Endodermal cell (in vitro differentiated cells): ENCODE measurements at regions not wholly inside any gene's neighbourhood (a gene's known extent, or its start where the extent isn't known, plus 50 kb on each side); places are given as distances from the start of the nearest gene placed in this dataset.

Experiments used
- DNase-seq: peaks from one replicate; pipeline ENCODE4 v3.0.0-alpha.2; 2017
- H3K27ac ChIP-seq: 2 replicates; pipeline ENCODE4 v1.5.1; 2013; ENCODE audit warnings: mild to moderate bottlenecking, low read depth, low read length, moderate library complexity
- H3K27me3 ChIP-seq: 2 replicates; pipeline ENCODE4 v1.6.1; 2013; ENCODE audit warnings: mild to moderate bottlenecking, low read length, moderate library complexity; ENCODE audit not compliant: insufficient read depth, control insufficient read depth, poor library complexity, severe bottlenecking
- H3K36me3 ChIP-seq: 2 replicates; pipeline ENCODE4 v1.7.0; 2013; ENCODE audit warnings: mild to moderate bottlenecking, low read length, moderate library complexity; ENCODE audit not compliant: control insufficient read depth, insufficient read depth
- H3K4me1 ChIP-seq: one replicate; pipeline ENCODE4 v1.7.0; 2013; ENCODE audit warnings: low read length; ENCODE audit not compliant: control insufficient read depth, insufficient read depth
- H3K4me3 ChIP-seq: 2 replicates; pipeline ENCODE4 v1.5.1; 2013; ENCODE audit warnings: mild to moderate bottlenecking, low read length, moderate library complexity
- H3K9ac ChIP-seq: 2 replicates; pipeline ENCODE4 v1.6.1; 2013; ENCODE audit warnings: mild to moderate bottlenecking, low read length, moderate library complexity; ENCODE audit not compliant: poor library complexity, severe bottlenecking; ENCODE audit errors: extremely low read depth
- H3K9me3 ChIP-seq: 2 replicates; pipeline ENCODE4 v1.6.1; 2013; ENCODE audit warnings: mild to moderate bottlenecking, low read length, moderate library complexity; ENCODE audit not compliant: control insufficient read depth
- H3K27ac Mint-ChIP-seq: 2 replicates; pipeline ENCODE4 v1.8.0; 2020; ENCODE audit warnings: mixed read lengths
- H3K27me3 Mint-ChIP-seq: 2 replicates; pipeline ENCODE4 v1.8.0; 2021; ENCODE audit warnings: mild to moderate bottlenecking, mixed read lengths; ENCODE audit not compliant: insufficient read depth
- H3K36me3 Mint-ChIP-seq: 2 replicates; pipeline ENCODE4 v1.8.0; 2020; ENCODE audit warnings: low read depth, mixed read lengths
- H3K4me1 Mint-ChIP-seq: 2 replicates; pipeline ENCODE4 v1.8.0; 2020; ENCODE audit warnings: mixed read lengths
- H3K4me3 Mint-ChIP-seq: 2 replicates; pipeline ENCODE4 v1.8.0; 2020; ENCODE audit warnings: mild to moderate bottlenecking, moderate library complexity, mixed read lengths
- H3K9me3 Mint-ChIP-seq: 2 replicates; pipeline ENCODE4 v1.8.0; 2020; ENCODE audit warnings: mild to moderate bottlenecking, mixed read lengths
- CTCF ChIP-seq: fragments of 200-600 bp; sonication (generic); conservative IDR thresholded peaks from 2 replicates; pipeline ENCODE4 v1.5.0; 2021; ENCODE audit warnings: antibody characterized with exemption, mild to moderate bottlenecking
- WGBS, 2 experiments: methylation state at CpG; one replicate each; pipeline versions ENCODE4 v1.1.5 to v1.1.7; 2013; ENCODE audit warnings: missing lambda C conversion rate in 2 of 2, mixed read lengths in 1 of 2; ENCODE audit not compliant: insufficient coverage in 1 of 2, insufficient read length in 1 of 2; 5-methylcytosine and 5-hydroxymethylcytosine counted together

- 82 to 100% methylated on average over 1 to 2 of the region's 2 CpGs for WGBS, 2 experiments
- Histone ChIP-seq H3K9ac (no peak overlapping the region), H3K9me3 (peaks cover 19% of the 10 kb centered on the region), H3K27me3 (peaks cover 6% of the 10 kb centered on the region), H3K36me3 (no peaks in the 10 kb centered on the region), H3K27ac (no peak overlapping the region), H3K4me3 (no peak overlapping the region), H3K4me1 (peaks cover 9% of the 10 kb centered on the region)
- peaks cover 25% of the 10 kb centered on the region for H3K9me3 Mint-ChIP-seq
- H3K36me3 Mint-ChIP-seq, result no peaks in the 10 kb centered on the region
- no peak overlapping the region for H3K27ac Mint-ChIP-seq
- H3K4me1 Mint-ChIP-seq, result peaks cover 35% of the 10 kb centered on the region
- peaks cover 63% of the 10 kb centered on the region for H3K27me3 Mint-ChIP-seq
- TF ChIP-seq CTCF, result no peak
- no peak for DNase-seq
- H3K4me3 Mint-ChIP-seq, result no peak overlapping the region
Measured at GRCh38 chr12:115511305-115511704, 766.2 kb downstream of the MED13L start.

GRCh38 chr12:115508990-115509389 lies 768.5 kb downstream of the MED13L start:
- no peak for DNase-seq
- H3K36me3 ChIP-seq, result no peaks in the 10 kb centered on the region
- Mint-ChIP-seq H3K36me3 (no peaks in the 10 kb centered on the region), H3K27me3 (peaks cover 62% of the 10 kb centered on the region), H3K27ac (no peak overlapping the region), H3K4me1 (peaks cover 35% of the 10 kb centered on the region), H3K4me3 (no peak overlapping the region), H3K9me3 (peaks cover 13% of the 10 kb centered on the region)
- WGBS, 2 experiments, result 99 to 100% methylated on average over 4 of the region's 4 CpGs
- peaks cover 6% of the 10 kb centered on the region for H3K27me3 ChIP-seq
- H3K4me3 ChIP-seq, result no peak overlapping the region
- no peak for TF ChIP-seq CTCF
- no peak overlapping the region for H3K9ac ChIP-seq
- H3K4me1 ChIP-seq, result peaks cover 9% of the 10 kb centered on the region
- H3K9me3 ChIP-seq, result peaks cover 15% of the 10 kb centered on the region
- H3K27ac ChIP-seq, result no peak overlapping the region

- DNase-seq, result peak; percentile 98
- peaks cover 7% of the 10 kb centered on the region for H3K9me3 Mint-ChIP-seq
- peak overlapping the region; percentile 91 for H3K27ac Mint-ChIP-seq
- Histone ChIP-seq H3K9me3 (peaks cover 6% of the 10 kb centered on the region), H3K36me3 (no peaks in the 10 kb centered on the region), H3K9ac (no peak overlapping the region), H3K27ac (peak overlapping the region; percentile 93), H3K4me1 (peaks cover 9% of the 10 kb centered on the region), H3K27me3 (peaks cover 6% of the 10 kb centered on the region), H3K4me3 (peak overlapping the region; percentile 25)
- no peaks in the 10 kb centered on the region for H3K36me3 Mint-ChIP-seq
- no peak for TF ChIP-seq CTCF
- 0 to 3% methylated on average over 6 to 10 of the region's 10 CpGs for WGBS, 2 experiments
- peaks cover 35% of the 10 kb centered on the region for H3K4me1 Mint-ChIP-seq
- H3K4me3 Mint-ChIP-seq, result peak overlapping the region; percentile 21
- H3K27me3 Mint-ChIP-seq, result peaks cover 62% of the 10 kb centered on the region
Measured at GRCh38 chr12:115507951-115508722, 769.4 kb downstream of the MED13L start.
